ENCODE measurements at regions not wholly inside any gene's neighbourhood (a gene's known extent, or its start where the extent isn't known, plus 50 kb on each side); places are given as distances from the start of the nearest gene placed in this dataset.
"Not testable (repeated sequence)": the region's sequence is repeated elsewhere in the genome, so short reads cannot be mapped to it uniquely, and the experiment has no call there.

- no peak for DNase-seq
These were observed 369.2 kb downstream of the CCER1 start for GRCh38 chr12:90585640-90586304.

DNA sequence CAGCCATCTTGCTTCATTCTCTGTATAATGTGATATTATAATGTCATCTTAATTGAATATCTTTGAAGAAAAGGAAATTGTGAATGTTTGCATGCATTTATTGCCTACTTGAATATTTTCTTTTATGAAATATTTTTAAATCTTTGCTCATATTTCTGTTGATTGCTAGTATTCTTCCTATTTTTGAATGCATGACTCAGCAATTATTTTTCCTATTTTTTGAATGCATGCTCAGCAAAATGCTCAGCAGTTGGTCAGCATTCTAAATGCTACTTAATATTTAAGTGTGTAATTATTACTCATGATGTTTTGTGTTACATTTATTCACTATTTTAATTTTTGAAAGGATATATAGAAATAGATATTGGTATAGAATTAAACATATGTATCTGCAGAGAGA is 378.3 kb downstream of the CCER1 start:
- no peak for DNase-seq

GRCh38 chr12:90575995-90576394 is 379.0 kb downstream of the CCER1 start:
- DNase-seq = no peak

DNA sequence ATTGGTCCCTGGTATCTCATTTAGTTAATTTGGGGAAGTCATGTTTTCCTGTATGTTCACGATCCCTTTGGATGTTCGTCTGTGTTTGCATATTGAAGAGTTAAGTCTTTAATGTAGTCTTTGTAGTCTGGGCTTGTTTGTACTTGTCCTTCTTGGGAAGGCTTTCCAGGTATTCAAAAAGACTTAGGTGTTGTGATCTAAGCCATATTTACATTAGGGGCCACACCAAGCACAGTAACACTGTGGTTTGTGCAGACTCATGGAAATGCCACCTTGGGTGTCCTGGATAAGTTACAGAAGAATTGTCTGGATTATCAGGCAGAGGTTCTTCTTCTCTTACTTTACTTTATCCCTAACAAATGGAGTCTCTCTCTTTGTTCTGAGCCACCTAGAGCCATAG is 380.3 kb downstream of the CCER1 start:
- DNase-seq = no peak

- DNase-seq = no peak
These were observed 382.2 kb downstream of the CCER1 start for GRCh38 chr12:90572778-90573177.

DNA sequence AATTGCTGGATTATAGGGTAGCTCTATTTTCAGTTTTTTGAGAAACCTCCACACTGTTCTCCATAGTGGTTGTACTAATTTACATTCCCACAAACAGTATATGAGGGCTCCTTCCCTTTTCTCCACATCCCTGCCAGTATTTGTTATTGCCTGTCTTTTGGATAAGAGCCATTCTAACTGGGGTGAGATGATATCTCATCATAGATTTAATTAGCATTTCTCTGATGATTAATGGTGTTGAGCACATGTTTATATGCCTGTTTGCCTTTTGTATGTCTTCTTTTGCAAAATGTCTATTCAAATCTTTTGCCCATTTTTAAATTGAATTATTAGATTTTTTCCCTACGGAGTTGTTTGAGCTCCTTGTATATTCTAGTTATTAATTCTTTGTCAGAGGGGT is 385.3 kb downstream of the CCER1 start:
- no peak for DNase-seq

GRCh38 chr12:90562671-90563070 is 392.3 kb downstream of the CCER1 start:
- no peak for DNase-seq

GRCh38 chr12:90548595-90548994 is 406.4 kb downstream of the CCER1 start:
- DNase-seq = no peak

- DNase-seq = no peak
These were observed 408.5 kb downstream of the CCER1 start for GRCh38 chr12:90546511-90546910.

DNA sequence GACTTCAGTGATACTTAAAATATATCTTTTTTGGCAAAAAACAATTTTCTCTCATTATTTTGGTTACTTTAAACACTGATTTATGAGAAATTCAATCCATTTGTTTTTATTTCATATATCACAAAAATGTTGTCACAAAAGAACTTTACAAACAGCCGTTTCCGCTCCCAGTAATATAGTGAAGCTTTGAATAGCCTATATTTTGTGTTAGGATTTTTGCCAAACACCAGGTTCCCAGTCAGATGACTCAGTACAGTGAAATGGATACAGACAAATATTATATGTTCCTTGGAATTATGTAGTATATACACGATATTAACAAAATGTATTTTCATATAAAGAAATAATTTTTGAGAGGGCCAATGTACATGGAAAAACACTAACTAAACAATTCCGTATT is 411.1 kb downstream of the CCER1 start:
- no peak for DNase-seq

DNA sequence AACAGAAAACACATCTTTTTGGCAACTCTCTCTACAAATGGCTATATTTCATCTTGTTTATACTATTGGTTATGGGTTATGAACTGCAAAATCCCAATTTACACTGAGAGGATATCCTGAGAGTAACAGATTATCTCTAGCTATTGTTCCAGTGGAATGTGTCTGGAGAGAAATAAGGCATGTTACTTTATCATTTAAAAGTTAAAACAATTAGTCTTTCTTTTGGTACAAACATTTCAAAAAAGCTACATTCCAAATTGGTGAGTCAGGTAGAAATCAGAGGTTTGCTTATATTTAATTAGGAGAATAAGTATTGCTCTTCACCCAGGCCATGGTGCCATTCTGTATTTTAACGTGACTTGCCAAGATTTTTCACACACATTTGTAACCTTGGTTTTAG is 411.6 kb downstream of the CCER1 start:
- no peak for DNase-seq

DNA sequence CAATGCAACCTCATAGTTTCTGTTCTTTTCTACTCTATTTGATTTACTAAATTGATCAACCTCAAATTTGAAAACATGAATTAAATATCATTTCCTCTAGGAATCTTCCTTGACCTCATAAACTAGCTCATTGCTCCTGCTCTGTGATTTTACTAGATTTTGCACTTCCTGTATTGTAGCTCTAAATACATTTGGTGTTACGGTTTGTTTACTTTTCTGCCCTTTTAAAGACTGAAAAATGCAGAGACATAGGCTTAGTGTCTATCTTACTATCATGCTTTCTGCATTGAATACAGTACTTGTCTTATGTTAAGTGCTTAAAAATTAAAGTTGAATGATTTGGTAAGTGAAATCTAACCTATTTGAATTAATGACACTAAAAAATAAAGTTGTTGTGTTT is 412.1 kb downstream of the CCER1 start:
- not testable (repeated sequence) for DNase-seq

GRCh38 chr12:90533828-90534227 is 421.1 kb downstream of the CCER1 start:
- DNase-seq = not testable (repeated sequence)

DNA sequence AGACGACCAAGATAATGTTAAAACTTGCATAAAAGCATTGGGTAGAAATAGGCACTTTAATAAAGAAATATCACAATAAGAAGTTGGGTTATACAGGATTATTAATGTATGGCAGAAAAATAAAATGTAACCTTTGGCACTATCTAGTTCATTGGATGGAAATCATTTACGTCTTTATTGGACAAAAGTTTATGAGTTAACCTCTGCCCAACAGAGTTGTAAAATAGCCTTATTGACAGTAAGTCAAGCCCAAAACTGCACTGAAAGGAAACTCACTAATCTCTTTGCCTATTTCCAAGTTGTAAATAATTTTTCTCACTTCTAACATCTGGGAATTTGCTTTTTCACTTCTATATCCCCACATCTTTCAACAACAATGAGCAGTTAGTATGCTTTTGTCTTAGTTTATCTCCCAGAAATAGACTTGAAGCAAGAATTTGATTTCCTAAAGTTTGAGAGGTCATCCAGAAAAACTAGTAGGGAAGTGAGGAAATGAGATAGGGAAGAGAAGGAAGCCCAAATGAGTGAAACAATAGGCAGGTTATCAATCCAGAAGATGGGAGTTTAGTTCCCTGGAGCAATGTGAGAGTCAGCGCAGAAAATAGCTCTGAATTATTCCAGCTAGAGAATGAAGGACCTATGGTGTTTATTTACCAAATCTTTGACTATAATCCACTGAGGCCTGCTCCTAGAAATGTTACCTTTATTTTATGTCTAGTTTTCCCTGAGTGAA is 434.8 kb downstream of the CCER1 start:
- DNase-seq = no peak

DNA sequence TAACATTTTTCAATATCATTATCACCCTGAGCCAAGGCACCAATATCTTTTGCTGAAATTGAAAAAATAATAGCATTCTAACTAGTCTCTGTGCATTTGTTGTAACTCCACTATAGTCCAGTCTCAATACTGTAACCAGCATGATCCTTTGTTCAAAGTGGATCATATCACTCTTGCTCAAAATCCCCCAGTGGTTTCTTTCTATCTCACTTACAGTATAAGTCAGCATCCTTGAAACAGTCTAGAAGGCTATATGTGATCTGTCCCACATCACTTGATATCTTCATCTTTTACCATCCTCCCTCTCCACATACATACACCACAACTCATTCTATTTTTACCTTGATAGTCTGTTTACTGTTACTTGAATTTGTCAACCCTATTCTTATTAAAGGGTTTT is 435.7 kb downstream of the CCER1 start:
- DNase-seq = no peak

DNA sequence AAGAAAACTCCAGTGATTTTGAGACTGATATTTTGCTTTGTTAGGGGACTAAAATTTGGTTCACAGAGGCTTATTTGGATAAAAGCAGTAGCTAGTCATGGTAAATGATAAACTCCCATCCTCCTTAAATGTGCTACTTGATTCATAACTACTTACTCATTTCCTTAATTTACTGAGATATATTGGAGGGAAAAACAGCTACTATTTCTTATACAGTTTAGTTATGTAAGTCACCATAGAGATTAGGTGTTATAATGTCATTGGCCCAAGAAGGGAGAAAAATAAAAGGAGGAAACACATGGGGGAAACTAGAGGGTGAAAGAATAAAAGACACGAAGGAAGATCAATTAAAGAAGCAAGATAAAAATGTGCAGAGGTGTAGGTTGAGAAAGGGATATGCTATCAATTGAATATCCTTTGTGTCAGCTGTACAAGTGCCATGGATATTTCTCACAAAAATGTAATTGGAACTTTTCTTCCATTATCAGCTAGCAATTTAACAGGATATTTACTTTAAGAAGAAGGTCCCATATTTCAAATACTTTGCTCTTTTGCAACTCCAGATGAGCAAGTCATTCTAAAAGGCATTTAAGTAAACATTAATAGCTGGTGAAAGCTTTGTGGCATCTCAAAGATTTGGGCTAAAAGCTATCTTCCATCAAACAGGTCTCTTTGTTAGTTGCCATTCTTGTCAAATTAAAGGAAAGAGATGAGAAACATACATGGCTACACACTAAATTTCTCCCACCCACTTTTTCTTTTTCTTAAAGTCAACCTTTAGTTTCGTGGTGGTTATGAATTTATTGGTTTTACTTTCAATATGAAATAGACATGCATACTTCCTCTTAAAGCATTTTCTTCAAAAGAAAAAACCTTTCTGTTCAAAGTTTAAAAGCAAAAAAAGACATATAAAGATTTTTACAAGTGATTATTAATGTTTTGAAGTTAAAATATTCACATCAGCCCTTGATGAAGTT is 439.5 kb downstream of the CCER1 start:
- no peak for DNase-seq

DNA sequence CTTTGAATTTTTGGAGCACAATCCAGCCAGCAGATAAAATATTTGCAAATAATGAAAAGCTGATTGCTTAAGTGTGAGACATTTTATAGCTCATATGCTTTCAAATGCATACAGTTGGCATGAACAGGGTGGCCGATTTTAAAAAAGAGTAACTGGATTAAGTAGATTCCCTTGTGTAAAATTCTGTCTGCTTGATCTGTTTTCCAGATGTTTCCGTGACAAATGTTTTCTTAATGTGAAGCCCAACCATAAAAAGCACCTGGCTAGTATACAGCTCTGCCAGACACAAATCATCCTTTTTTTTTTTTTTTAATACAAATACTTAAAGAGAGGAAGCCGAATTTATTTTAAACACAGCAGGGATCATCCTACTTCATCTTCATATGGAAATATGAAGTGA is 440.7 kb downstream of the CCER1 start:
- no peak for DNase-seq

DNA sequence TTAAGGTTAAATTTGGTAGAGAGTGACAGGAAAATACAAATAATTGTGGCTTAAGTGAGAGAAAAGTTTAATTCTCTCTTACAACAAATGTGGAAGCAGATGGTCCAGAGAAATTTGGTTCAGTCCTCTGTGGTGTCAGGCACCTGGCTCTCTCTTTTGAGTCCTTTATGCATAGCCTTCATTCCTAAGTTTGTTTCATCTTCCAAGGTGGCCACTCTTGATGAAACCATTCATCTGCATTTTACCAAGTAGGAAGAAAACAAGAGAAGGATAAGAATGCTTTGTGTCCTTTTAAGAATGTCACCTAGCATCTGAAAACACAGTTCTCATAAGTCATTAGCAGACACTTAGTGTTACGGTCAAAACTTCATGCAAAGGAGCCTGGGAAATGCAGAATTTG is 442.5 kb downstream of the CCER1 start:
- no peak for DNase-seq

DNA sequence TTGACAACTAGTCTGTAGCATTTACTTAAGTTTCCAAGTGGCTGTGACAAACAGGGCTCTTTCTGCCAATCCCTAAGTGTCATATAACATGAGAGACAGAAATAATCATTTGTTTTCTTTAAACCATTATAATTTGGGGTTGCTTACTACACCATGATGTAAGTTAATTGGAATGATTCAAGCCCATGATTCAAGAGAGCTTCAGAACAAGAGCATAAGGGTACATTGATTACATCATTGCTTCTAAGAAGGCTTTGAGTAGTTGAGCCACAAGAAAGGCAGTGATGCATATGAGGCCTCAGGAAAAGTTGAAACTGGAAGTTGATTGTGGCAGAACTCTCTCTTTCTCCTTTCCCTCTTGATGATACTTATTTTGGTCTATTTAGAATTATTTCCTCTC is 444.0 kb downstream of the CCER1 start:
- no peak for DNase-seq

DNA sequence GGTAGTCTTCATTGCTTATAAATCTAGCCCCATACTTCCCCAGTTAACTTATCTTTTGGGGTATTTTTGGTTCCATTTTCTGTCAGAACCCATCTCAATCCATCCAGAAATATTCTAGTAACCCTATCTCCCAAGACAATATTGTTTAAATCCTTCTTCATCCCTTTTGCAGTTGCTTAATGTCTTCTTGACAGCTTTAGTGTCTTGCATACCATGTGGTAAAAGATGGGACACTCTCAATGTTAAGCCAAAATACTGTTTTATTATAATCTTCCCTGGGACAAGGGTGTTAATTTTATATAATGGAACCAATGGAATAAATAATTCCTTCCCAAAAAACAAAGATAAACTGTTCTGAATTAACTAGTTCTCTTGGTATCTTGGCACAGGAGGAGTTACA is 450.2 kb downstream of the CCER1 start:
- DNase-seq = no peak

DNA sequence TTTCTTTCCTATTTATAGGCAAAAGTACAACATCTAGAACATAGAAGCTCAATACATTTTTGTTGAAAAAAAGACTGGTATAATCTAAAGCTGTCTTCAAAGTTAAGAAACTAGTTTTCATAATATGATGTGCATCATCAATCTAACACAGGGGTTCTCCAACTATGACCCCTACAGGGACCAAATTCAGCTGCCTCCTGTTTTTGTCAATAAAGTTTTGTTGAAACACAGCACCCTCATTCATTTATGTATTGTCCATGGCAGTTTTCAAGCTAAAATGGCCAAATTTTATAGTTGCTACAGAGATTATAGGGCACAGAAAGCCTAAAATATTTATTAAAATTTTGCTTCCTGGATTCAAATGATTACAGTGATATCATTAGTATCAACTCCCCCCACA is 452.9 kb downstream of the CCER1 start:
- DNase-seq = no peak

- DNase-seq = no peak
These were observed 453.6 kb downstream of the CCER1 start for GRCh38 chr12:90501412-90501811.

- DNase-seq = no peak
These were observed 455.2 kb downstream of the CCER1 start for GRCh38 chr12:90499795-90500194.
